SK-N-SH (cell line): ENCODE measurements at regions not wholly inside any gene's neighbourhood (a gene's known extent, or its start where the extent isn't known, plus 50 kb on each side); places are given as distances from the start of the nearest gene placed in this dataset.

Source experiments
- CTCF ChIA-PET: fragments of 300-600, 350-600 bp; formaldehyde crosslinking; extraction: SDS; loops from one replicate; lab custom pipeline; 2021; lab: Yijun Ruan, JAX
- POLR2A ChIA-PET: fragments of 350-600 bp; sonication (Branson Sonifier 250); formaldehyde crosslinking; extraction: SDS; loops from one replicate; lab custom pipeline; 2020; ENCODE audit warnings: antibody characterized with exemption, inconsistent platforms; lab: Yijun Ruan, JAX
- DNase-seq: peaks from one replicate; pipeline ENCODE4 v3.0.0; 2012
- H2AFZ ChIP-seq: fragments of 200-600 bp; sonication (generic); 2 replicates; pipeline ENCODE4 v1.8.1; 2016; ENCODE audit warnings: antibody characterized with exemption, mild to moderate bottlenecking, low read depth
- H3F3A ChIP-seq: fragments of 200-600 bp; sonication (generic); replicated peaks from 2 replicates; pipeline ENCODE3; 2016; ENCODE audit warnings: antibody characterized with exemption, mild to moderate bottlenecking; ENCODE audit not compliant: insufficient read depth
- H3K27ac ChIP-seq, 2 experiments: fragments of 200-500 bp in 1 of 2; fragments of 200-600 bp in 1 of 2; sonication (Bioruptor generic) in 1 of 2; sonication (generic), shearing (Covaris generic) in 1 of 2; 2 replicates each; pipeline versions ENCODE4 v1.5.1 to v1.6.1; 2014 to 2016; ENCODE audit warnings: low read depth in 2 of 2, inconsistent platforms in 1 of 2, low read length in 1 of 2, mild to moderate bottlenecking in 1 of 2, mixed read lengths in 1 of 2
- H3K27me3 ChIP-seq: fragments of 200-600 bp; sonication (generic), shearing (Covaris generic); 2 replicates; pipeline ENCODE4 v1.6.1; 2016; ENCODE audit warnings: mixed run types; ENCODE audit not compliant: insufficient read depth
- H3K36me3 ChIP-seq, 2 experiments: fragments of 200-500 bp in 1 of 2; fragments of 200-600 bp in 1 of 2; sonication (Bioruptor generic) in 1 of 2; sonication (generic) in 1 of 2; replicated peaks in 1 of 2; 2 replicates each; pipeline versions ENCODE3 to v1.5.1; 2014 to 2016; ENCODE audit warnings: low read length in 1 of 2, mild to moderate bottlenecking in 1 of 2; ENCODE audit not compliant: insufficient read depth in 2 of 2, control insufficient read depth in 1 of 2
- H3K4me1 ChIP-seq, 2 experiments: fragments of 200-500 bp in 1 of 2; fragments of 200-600 bp in 1 of 2; sonication (Bioruptor generic) in 1 of 2; sonication (generic), shearing (Covaris generic) in 1 of 2; 2 replicates each; pipeline versions ENCODE4 v1.5.1 to v1.6.1; 2014 to 2016; ENCODE audit warnings: low read depth in 1 of 2, low read length in 1 of 2, mixed run types in 1 of 2; ENCODE audit not compliant: insufficient read depth in 2 of 2, control insufficient read depth in 1 of 2
- H3K4me2 ChIP-seq: fragments of 200-600 bp; sonication (generic), shearing (Covaris generic); 2 replicates; pipeline ENCODE4 v1.6.1; 2017; ENCODE audit warnings: mixed run types
- H3K4me3 ChIP-seq, 2 experiments: fragments of 200-500 bp in 1 of 2; fragments of 200-600 bp in 1 of 2; sonication (Bioruptor generic) in 1 of 2; sonication (generic), shearing (Covaris generic) in 1 of 2; 2 replicates each; pipeline versions ENCODE4 v1.5.1 to v1.8.1; 2014 to 2016; ENCODE audit warnings: low read depth in 2 of 2, inconsistent platforms in 1 of 2, low read length in 1 of 2, mild to moderate bottlenecking in 1 of 2, mixed read lengths in 1 of 2, moderate library complexity in 1 of 2
- H3K79me2 ChIP-seq: fragments of 200-600 bp; sonication (generic); 2 replicates; pipeline ENCODE4 v1.8.1; 2017; ENCODE audit warnings: mild to moderate bottlenecking; ENCODE audit not compliant: insufficient read depth
- H3K9ac ChIP-seq: fragments of 200-600 bp; sonication (generic); 2 replicates; pipeline ENCODE4 v1.6.1; 2017; ENCODE audit warnings: mixed run types
- H3K9me2 ChIP-seq: fragments of 200-600 bp; sonication (generic); 2 replicates; pipeline ENCODE4 v1.6.1; 2017; ENCODE audit warnings: mixed run types
- H3K9me3 ChIP-seq: fragments of 200-600 bp; sonication (generic); 2 replicates; pipeline ENCODE4 v1.6.1; 2017; ENCODE audit warnings: mixed run types, mild to moderate bottlenecking, moderate library complexity
- H4K20me1 ChIP-seq: fragments of 200-600 bp; sonication (generic); 2 replicates; pipeline ENCODE4 v1.6.1; 2017; ENCODE audit warnings: mild to moderate bottlenecking, mixed run types; ENCODE audit not compliant: insufficient read depth
- CHD2 ChIP-seq: fragments of 150-350 bp; IDR thresholded peaks from 2 replicates; pipeline ENCODE4 v1.6.1; 2018; ENCODE audit warnings: low read length; ENCODE audit not compliant: partially characterized antibody
- ELF1 ChIP-seq: IDR thresholded peaks from 2 replicates; pipeline ENCODE4 v1.4.0; 2012
- EP300 ChIP-seq, 2 experiments: IDR thresholded peaks; 2 replicates each; pipeline versions ENCODE4 v1.4.0 to v1.6.1; 2012; ENCODE audit warnings: borderline replicate concordance in 1 of 2, low read depth in 1 of 2, low read length in 1 of 2
- GATA2 ChIP-seq: sonication (generic); formaldehyde crosslinking; IDR thresholded peaks from 2 replicates; pipeline ENCODE4 v1.5.0; 2020; ENCODE audit warnings: mild to moderate bottlenecking, missing genetic modification reagents
- NFIC ChIP-seq: IDR thresholded peaks from 2 replicates; pipeline ENCODE4 v1.4.0; 2012; ENCODE audit warnings: borderline replicate concordance
- NRF1 ChIP-seq: IDR thresholded peaks from 2 replicates; pipeline ENCODE4 v1.6.1; 2012; ENCODE audit warnings: low read depth, mild to moderate bottlenecking, low read length
- RAD21 ChIP-seq: IDR thresholded peaks from 2 replicates; pipeline ENCODE4 v1.6.1; 2012; ENCODE audit warnings: mild to moderate bottlenecking, low read length
- RXRA ChIP-seq: IDR thresholded peaks from 2 replicates; pipeline ENCODE4 v1.4.0; 2012; ENCODE audit warnings: low read depth, mild to moderate bottlenecking, borderline replicate concordance
- SIN3A ChIP-seq: IDR thresholded peaks from 2 replicates; pipeline ENCODE4 v1.6.1; 2012; ENCODE audit warnings: low read depth, mild to moderate bottlenecking, low read length, moderate library complexity, borderline replicate concordance
- TAF1 ChIP-seq: IDR thresholded peaks from 2 replicates; pipeline ENCODE4 v1.6.1; 2012; ENCODE audit warnings: low read depth, mild to moderate bottlenecking, low read length, moderate library complexity, borderline replicate concordance
- YY1 ChIP-seq: IDR thresholded peaks from 2 replicates; pipeline ENCODE4 v1.4.0; 2012; ENCODE audit warnings: low read depth, mild to moderate bottlenecking
- WGBS: methylation state at CpG from one replicate; pipeline ENCODE4 v1.1.6; 2017; ENCODE audit warnings: low lambda C conversion rate; 5-methylcytosine and 5-hydroxymethylcytosine counted together
- TF ChIP-seq, protein P1 (sequence below): IDR thresholded peaks from 2 replicates; pipeline ENCODE4 v1.4.0; 2012; ENCODE audit warnings: low read depth, borderline replicate concordance
- TF ChIP-seq, protein P2 (sequence below): fragments of 200-600 bp; sonication (generic); IDR thresholded peaks from 2 replicates; pipeline ENCODE4 v1.6.1; 2017; ENCODE audit warnings: antibody characterized with exemption, mild to moderate bottlenecking, moderate library complexity
- TF ChIP-seq, protein P3 (sequence below): fragments of 150-350 bp; IDR thresholded peaks from 2 replicates; pipeline ENCODE4 v1.6.1; 2017; ENCODE audit warnings: antibody characterized with exemption, low read length, low read depth, borderline replicate concordance
- TF ChIP-seq, protein P4 (sequence below): IDR thresholded peaks from 2 replicates; pipeline ENCODE4 v1.4.0; 2012; ENCODE audit warnings: low read depth, borderline replicate concordance
- TF ChIP-seq, protein P5 (sequence below): IDR thresholded peaks from 2 replicates; pipeline ENCODE4; 2012
- TF ChIP-seq, protein P6 (sequence below): IDR thresholded peaks from 2 replicates; pipeline ENCODE4 v1.6.1; 2012; ENCODE audit warnings: mild to moderate bottlenecking, low read depth, low read length, moderate library complexity

DNA sequence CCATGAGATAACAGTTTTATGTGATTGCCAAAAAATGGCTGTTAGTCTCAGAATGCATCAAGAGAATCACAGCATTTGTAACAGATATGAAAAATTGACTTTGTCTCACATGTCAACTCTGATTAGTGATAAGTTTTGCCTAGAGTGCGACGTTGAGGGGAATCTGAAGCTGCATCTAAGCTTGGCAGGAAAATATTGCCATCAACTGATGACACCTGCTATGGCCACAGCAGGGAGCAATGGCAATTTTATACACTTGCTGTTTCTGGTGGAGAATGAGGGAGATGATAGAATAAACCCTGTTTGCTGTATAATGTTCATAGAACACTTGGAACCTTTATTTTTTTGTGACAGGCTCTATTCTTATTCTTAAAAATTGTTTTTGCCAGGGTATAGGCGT is 205.4 kb upstream of the GNPDA2 start:
- H4K20me1 ChIP-seq = no peaks in the 10 kb centered on the region
- 9% methylated on average over 3 of the region's 3 CpGs for WGBS
- no peaks in the 10 kb centered on the region for H3K9me2 ChIP-seq
- no peaks in the 10 kb centered on the region for H3K27me3 ChIP-seq
- no peak overlapping the region for H3K4me2 ChIP-seq
- no peaks in the 10 kb centered on the region for H3F3A ChIP-seq
- H3K4me1 ChIP-seq = no peaks in the 10 kb centered on the region
- H3K9ac ChIP-seq = no peak overlapping the region
- H3K36me3 ChIP-seq = no peaks in the 10 kb centered on the region
- TF ChIP-seq, protein P1, sequence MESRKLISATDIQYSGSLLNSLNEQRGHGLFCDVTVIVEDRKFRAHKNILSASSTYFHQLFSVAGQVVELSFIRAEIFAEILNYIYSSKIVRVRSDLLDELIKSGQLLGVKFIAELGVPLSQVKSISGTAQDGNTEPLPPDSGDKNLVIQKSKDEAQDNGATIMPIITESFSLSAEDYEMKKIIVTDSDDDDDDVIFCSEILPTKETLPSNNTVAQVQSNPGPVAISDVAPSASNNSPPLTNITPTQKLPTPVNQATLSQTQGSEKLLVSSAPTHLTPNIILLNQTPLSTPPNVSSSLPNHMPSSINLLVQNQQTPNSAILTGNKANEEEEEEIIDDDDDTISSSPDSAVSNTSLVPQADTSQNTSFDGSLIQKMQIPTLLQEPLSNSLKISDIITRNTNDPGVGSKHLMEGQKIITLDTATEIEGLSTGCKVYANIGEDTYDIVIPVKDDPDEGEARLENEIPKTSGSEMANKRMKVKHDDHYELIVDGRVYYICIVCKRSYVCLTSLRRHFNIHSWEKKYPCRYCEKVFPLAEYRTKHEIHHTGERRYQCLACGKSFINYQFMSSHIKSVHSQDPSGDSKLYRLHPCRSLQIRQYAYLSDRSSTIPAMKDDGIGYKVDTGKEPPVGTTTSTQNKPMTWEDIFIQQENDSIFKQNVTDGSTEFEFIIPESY = no peak
- TF ChIP-seq SIN3A (no peak), NFIC (no peak), YY1 (no peak), ELF1 (no peak)
- TF ChIP-seq, protein P2, sequence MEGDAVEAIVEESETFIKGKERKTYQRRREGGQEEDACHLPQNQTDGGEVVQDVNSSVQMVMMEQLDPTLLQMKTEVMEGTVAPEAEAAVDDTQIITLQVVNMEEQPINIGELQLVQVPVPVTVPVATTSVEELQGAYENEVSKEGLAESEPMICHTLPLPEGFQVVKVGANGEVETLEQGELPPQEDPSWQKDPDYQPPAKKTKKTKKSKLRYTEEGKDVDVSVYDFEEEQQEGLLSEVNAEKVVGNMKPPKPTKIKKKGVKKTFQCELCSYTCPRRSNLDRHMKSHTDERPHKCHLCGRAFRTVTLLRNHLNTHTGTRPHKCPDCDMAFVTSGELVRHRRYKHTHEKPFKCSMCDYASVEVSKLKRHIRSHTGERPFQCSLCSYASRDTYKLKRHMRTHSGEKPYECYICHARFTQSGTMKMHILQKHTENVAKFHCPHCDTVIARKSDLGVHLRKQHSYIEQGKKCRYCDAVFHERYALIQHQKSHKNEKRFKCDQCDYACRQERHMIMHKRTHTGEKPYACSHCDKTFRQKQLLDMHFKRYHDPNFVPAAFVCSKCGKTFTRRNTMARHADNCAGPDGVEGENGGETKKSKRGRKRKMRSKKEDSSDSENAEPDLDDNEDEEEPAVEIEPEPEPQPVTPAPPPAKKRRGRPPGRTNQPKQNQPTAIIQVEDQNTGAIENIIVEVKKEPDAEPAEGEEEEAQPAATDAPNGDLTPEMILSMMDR = no peak
- no peak for DNase-seq
- ChIA-PET CTCF (interaction anchor here (0.7 to 1.7 kb wide), 3 partner anchors 510 to 810 kb away, joined by 3 to 4 read pairs (median 4); no protein-coding TSS in a partner anchor), POLR2A (no interaction called here)
- no peak overlapping the region for H3K4me3 ChIP-seq
- no peak overlapping the region for H3K27ac ChIP-seq
- no peaks in the 10 kb centered on the region for H3K79me2 ChIP-seq
- no peaks in the 10 kb centered on the region for H3K9me3 ChIP-seq
- H2AFZ ChIP-seq = no peak overlapping the region

DNA sequence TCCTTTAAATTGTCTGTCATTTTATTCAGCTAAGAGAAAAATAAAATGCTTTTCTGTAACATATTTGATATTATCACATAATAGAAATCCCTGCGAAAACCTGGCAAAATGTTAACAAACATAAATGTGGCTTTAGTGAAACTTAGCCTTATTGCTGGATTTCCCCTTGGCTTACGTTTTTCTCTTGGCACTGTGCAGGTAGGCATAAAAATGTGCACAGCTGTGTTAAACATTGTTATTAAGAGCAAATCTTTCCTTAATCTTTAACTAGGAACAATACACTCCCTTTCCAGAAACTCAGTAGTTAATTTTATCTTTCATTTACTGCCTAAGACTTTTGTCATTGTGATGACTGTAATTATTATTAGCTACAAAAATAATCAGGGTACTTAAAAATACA is 202.4 kb upstream of the GNPDA2 start:
- DNase-seq = no peak
- H3K79me2 ChIP-seq = no peaks in the 10 kb centered on the region
- CTCF ChIA-PET = interaction anchor here (0.6 to 2.9 kb wide), 6 partner anchors 8 to 1342 kb away, joined by 3 to 15 read pairs (median 4); no protein-coding TSS in a partner anchor
- H4K20me1 ChIP-seq = no peaks in the 10 kb centered on the region
- H3K9me3 ChIP-seq = no peaks in the 10 kb centered on the region
- no peak overlapping the region for H3K27ac ChIP-seq
- H3K27me3 ChIP-seq = no peaks in the 10 kb centered on the region
- H3K4me1 ChIP-seq = no peaks in the 10 kb centered on the region
- no peak overlapping the region for H2AFZ ChIP-seq
- no peaks in the 10 kb centered on the region for H3K36me3 ChIP-seq
- WGBS = 21% methylated on average over 2 of the region's 2 CpGs
- H3F3A ChIP-seq = no peaks in the 10 kb centered on the region
- POLR2A ChIA-PET = no interaction called here
- H3K9me2 ChIP-seq = no peaks in the 10 kb centered on the region
- H3K4me3 ChIP-seq = no peak overlapping the region
- no peak overlapping the region for H3K4me2 ChIP-seq
- H3K9ac ChIP-seq = no peak overlapping the region
- no peak for TF ChIP-seq TAF1
- TF ChIP-seq ELF1 = no peak
- TF ChIP-seq GATA2 (CRISPR knock-in tag) = no peak
- TF ChIP-seq RXRA = no peak
- TF ChIP-seq, protein P3, sequence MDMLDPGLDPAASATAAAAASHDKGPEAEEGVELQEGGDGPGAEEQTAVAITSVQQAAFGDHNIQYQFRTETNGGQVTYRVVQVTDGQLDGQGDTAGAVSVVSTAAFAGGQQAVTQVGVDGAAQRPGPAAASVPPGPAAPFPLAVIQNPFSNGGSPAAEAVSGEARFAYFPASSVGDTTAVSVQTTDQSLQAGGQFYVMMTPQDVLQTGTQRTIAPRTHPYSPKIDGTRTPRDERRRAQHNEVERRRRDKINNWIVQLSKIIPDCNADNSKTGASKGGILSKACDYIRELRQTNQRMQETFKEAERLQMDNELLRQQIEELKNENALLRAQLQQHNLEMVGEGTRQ = no peak
- TF ChIP-seq EP300 (IDR thresholded peaks at IDR 0.05; ENCODE audit: borderline replicate concordance in 1 of 2, low read depth in 1 of 2, low read length in 1 of 2) = no peak
- TF ChIP-seq, protein P4, sequence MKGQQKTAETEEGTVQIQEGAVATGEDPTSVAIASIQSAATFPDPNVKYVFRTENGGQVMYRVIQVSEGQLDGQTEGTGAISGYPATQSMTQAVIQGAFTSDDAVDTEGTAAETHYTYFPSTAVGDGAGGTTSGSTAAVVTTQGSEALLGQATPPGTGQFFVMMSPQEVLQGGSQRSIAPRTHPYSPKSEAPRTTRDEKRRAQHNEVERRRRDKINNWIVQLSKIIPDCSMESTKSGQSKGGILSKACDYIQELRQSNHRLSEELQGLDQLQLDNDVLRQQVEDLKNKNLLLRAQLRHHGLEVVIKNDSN = no peak
- TF ChIP-seq NRF1 = no peak
- TF ChIP-seq, protein P5, sequence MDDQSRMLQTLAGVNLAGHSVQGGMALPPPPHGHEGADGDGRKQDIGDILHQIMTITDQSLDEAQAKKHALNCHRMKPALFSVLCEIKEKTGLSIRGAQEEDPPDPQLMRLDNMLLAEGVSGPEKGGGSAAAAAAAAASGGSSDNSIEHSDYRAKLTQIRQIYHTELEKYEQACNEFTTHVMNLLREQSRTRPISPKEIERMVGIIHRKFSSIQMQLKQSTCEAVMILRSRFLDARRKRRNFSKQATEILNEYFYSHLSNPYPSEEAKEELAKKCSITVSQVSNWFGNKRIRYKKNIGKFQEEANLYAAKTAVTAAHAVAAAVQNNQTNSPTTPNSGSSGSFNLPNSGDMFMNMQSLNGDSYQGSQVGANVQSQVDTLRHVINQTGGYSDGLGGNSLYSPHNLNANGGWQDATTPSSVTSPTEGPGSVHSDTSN = no peak
- TF ChIP-seq CHD2 = no peak
- TF ChIP-seq, protein P6, sequence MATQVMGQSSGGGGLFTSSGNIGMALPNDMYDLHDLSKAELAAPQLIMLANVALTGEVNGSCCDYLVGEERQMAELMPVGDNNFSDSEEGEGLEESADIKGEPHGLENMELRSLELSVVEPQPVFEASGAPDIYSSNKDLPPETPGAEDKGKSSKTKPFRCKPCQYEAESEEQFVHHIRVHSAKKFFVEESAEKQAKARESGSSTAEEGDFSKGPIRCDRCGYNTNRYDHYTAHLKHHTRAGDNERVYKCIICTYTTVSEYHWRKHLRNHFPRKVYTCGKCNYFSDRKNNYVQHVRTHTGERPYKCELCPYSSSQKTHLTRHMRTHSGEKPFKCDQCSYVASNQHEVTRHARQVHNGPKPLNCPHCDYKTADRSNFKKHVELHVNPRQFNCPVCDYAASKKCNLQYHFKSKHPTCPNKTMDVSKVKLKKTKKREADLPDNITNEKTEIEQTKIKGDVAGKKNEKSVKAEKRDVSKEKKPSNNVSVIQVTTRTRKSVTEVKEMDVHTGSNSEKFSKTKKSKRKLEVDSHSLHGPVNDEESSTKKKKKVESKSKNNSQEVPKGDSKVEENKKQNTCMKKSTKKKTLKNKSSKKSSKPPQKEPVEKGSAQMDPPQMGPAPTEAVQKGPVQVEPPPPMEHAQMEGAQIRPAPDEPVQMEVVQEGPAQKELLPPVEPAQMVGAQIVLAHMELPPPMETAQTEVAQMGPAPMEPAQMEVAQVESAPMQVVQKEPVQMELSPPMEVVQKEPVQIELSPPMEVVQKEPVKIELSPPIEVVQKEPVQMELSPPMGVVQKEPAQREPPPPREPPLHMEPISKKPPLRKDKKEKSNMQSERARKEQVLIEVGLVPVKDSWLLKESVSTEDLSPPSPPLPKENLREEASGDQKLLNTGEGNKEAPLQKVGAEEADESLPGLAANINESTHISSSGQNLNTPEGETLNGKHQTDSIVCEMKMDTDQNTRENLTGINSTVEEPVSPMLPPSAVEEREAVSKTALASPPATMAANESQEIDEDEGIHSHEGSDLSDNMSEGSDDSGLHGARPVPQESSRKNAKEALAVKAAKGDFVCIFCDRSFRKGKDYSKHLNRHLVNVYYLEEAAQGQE = no peak
- no peak for TF ChIP-seq RAD21
- no peak for TF ChIP-seq NFIC
